PC-3 (cell line): ENCODE measurements at regions not wholly inside any gene's neighbourhood (a gene's known extent, or its start where the extent isn't known, plus 50 kb on each side); places are given as distances from the start of the nearest gene placed in this dataset.

ENCODE experiments used
- ATAC-seq: fragments of 200-7000 bp; cut with Tn5 transposase; 2 replicates; pipeline ENCODE4 v1.9.1; 2020; ENCODE audit warnings: mild to moderate bottlenecking, moderate library complexity
- BruUV-seq: library from RNA; stranded (reverse); fragments of 400-500 nt; replicated peaks from 2 replicates; lab custom pipeline; 2021; lab: Mats Ljungman, UMichigan
- CTCF ChIA-PET: fragments of 300-600 bp; sonication (Branson Sonifier 250); formaldehyde crosslinking; loops from one replicate; lab custom pipeline; 2022; ENCODE audit warnings: antibody characterized with exemption; lab: Charles Lee
- POLR2A ChIA-PET: fragments of 300-600 bp; sonication (Branson Sonifier 250); formaldehyde crosslinking; loops from one replicate; lab custom pipeline; 2022; ENCODE audit warnings: antibody characterized with exemption; ENCODE audit not compliant: unreplicated experiment; lab: Charles Lee
- DNase-seq: peaks from one replicate; pipeline ENCODE4 v3.0.0-alpha.2; 2015
- H2AFZ ChIP-seq: fragments of 300-600 bp; sonication (generic); 2 replicates; pipeline ENCODE4 v1.6.0; 2016; ENCODE audit warnings: antibody characterized with exemption, low read length
- H3F3A ChIP-seq: fragments of 300-600 bp; sonication (generic); one replicate; pipeline ENCODE4 v1.6.0; 2017; ENCODE audit warnings: antibody characterized with exemption, low read length, control low read depth, mild to moderate bottlenecking; ENCODE audit not compliant: unreplicated experiment
- H3K27ac ChIP-seq: fragments of 300-600 bp; sonication (generic); 2 replicates; pipeline ENCODE4 v1.5.1; 2016; ENCODE audit warnings: mild to moderate bottlenecking, low read length
- H3K27me3 ChIP-seq: fragments of 300-600 bp; sonication (generic); 2 replicates; pipeline ENCODE4 v1.6.1; 2016; ENCODE audit warnings: low read length, mixed read lengths
- H3K36me3 ChIP-seq: fragments of 300-600 bp; sonication (generic); 2 replicates; pipeline ENCODE4 v1.6.1; 2016; ENCODE audit warnings: low read depth, mixed run types, low read length, mixed read lengths
- H3K4me1 ChIP-seq: fragments of 300-600 bp; sonication (generic); 2 replicates; pipeline ENCODE4 v1.5.1; 2016; ENCODE audit warnings: low read length; ENCODE audit not compliant: insufficient read depth
- H3K4me2 ChIP-seq: fragments of 300-600 bp; sonication (generic); 2 replicates; pipeline ENCODE4 v1.6.0; 2016; ENCODE audit warnings: low read length
- H3K4me3 ChIP-seq: fragments of 300-600 bp; sonication (generic); 2 replicates; pipeline ENCODE4 v1.5.1; 2016; ENCODE audit warnings: mild to moderate bottlenecking, low read length, mixed read lengths
- H3K79me2 ChIP-seq: fragments of 300-600 bp; sonication (generic); 2 replicates; pipeline ENCODE4 v1.6.1; 2017; ENCODE audit warnings: low read length, mixed read lengths
- H3K9ac ChIP-seq: fragments of 300-600 bp; sonication (generic); 2 replicates; pipeline ENCODE4 v1.6.0; 2016; ENCODE audit warnings: mild to moderate bottlenecking, low read length
- H3K9me2 ChIP-seq: fragments of 300-600 bp; sonication (generic); replicated peaks from 2 replicates; pipeline ENCODE4 v1.6.1; 2016; ENCODE audit warnings: mixed run types, low read length, mixed read lengths
- H3K9me3 ChIP-seq: fragments of 300-600 bp; sonication (generic); 2 replicates; pipeline ENCODE4 v1.6.1; 2016; ENCODE audit warnings: low read length, mixed read lengths
- H4K20me1 ChIP-seq: fragments of 300-600 bp; sonication (generic); 2 replicates; pipeline ENCODE4 v1.6.1; 2016; ENCODE audit warnings: low read length, mixed read lengths
- CTCF ChIP-seq: fragments of 300-600 bp; sonication (generic); conservative IDR thresholded peaks from 2 replicates; pipeline ENCODE4 v1.5.1; 2017; ENCODE audit warnings: antibody characterized with exemption, low read depth, mild to moderate bottlenecking, low read length
- EZH2 ChIP-seq: fragments of 300-600 bp; sonication (generic); IDR thresholded peaks from one replicate; pipeline ENCODE4 v1.6.1; 2017; ENCODE audit warnings: antibody characterized with exemption, mild to moderate bottlenecking, low read length; ENCODE audit not compliant: unreplicated experiment
- EZH2phosphoT487 ChIP-seq: fragments of 300-600 bp; sonication (generic); IDR thresholded peaks from 2 replicates; pipeline ENCODE4 v1.6.1; 2018; ENCODE audit warnings: mild to moderate bottlenecking, antibody characterized with exemption, low read length, borderline replicate concordance
- intact Hi-C: fragments of 100-400 bp; cut with micrococcal nuclease; formaldehyde crosslinking; loops from 2 replicates; pipeline ENCODE4 v1.9.0; 2023

GRCh38 chr4:81740487-81740886 lies 268.8 kb upstream of the RASGEF1B start:
- H3K36me3 ChIP-seq: no peaks in the 10 kb centered on the region
- H3F3A ChIP-seq: no peaks in the 10 kb centered on the region
- no peak overlapping the region for H3K27ac ChIP-seq
- no peak overlapping the region for H3K4me3 ChIP-seq
- no peaks in the 10 kb centered on the region; the same call in 1 of the 2 replicates for H3K27me3 ChIP-seq
- DNase-seq (no peak), ATAC-seq (no peak)
- no peak overlapping the region for H3K9ac ChIP-seq
- no peaks in the 10 kb centered on the region for H3K9me2 ChIP-seq
- H3K4me2 ChIP-seq: no peak overlapping the region
- no peaks in the 10 kb centered on the region for H4K20me1 ChIP-seq
- no peak overlapping the region for H2AFZ ChIP-seq
- no peaks in the 10 kb centered on the region for H3K4me1 ChIP-seq
- ChIA-PET POLR2A (no interaction called here), CTCF (no interaction called here)
- intact Hi-C loops: no loop called here
- H3K9me3 ChIP-seq: no peaks in the 10 kb centered on the region
- H3K79me2 ChIP-seq: no peaks in the 10 kb centered on the region
- TF ChIP-seq EZH2phosphoT487 (no peak), CTCF (no peak), EZH2 (no peak)
- BruUV-seq: no TSS peak

- no peaks in the 10 kb centered on the region for H3F3A ChIP-seq
- no peaks in the 10 kb centered on the region for H3K9me3 ChIP-seq
- no peaks in the 10 kb centered on the region; the same call in 1 of the 2 replicates for H3K27me3 ChIP-seq
- no peaks in the 10 kb centered on the region for H3K36me3 ChIP-seq
- POLR2A ChIA-PET: no interaction called here
- no peak for TF ChIP-seq CTCF
- TF ChIP-seq EZH2phosphoT487: no peak
- TF ChIP-seq EZH2: no peak
- no TSS peak for BruUV-seq
- H3K4me3 ChIP-seq: no peak overlapping the region
- no peaks in the 10 kb centered on the region for H4K20me1 ChIP-seq
- no peak for DNase-seq
- no peak overlapping the region for H3K27ac ChIP-seq
- CTCF ChIA-PET: no interaction called here
- intact Hi-C loops: no loop called here
- H3K4me1 ChIP-seq: no peaks in the 10 kb centered on the region
- H3K9ac ChIP-seq: no peak overlapping the region
- H3K79me2 ChIP-seq: no peaks in the 10 kb centered on the region
- no peak overlapping the region for H3K4me2 ChIP-seq
- H3K9me2 ChIP-seq: no peaks in the 10 kb centered on the region
- no peak for ATAC-seq
- no peak overlapping the region for H2AFZ ChIP-seq
Observed at GRCh38 chr4:81738891-81739290, 267.2 kb upstream of the RASGEF1B start.

GRCh38 chr4:81737865-81738559 lies 266.3 kb upstream of the RASGEF1B start:
- Histone ChIP-seq H3F3A (no peaks in the 10 kb centered on the region), H3K9me3 (no peaks in the 10 kb centered on the region), H3K9ac (no peak overlapping the region), H3K36me3 (no peaks in the 10 kb centered on the region), H3K4me3 (no peak overlapping the region), H3K27ac (no peak overlapping the region), H3K4me2 (no peak overlapping the region), H3K9me2 (no peaks in the 10 kb centered on the region), H3K4me1 (no peaks in the 10 kb centered on the region), H2AFZ (no peak overlapping the region), H3K79me2 (no peaks in the 10 kb centered on the region), H3K27me3 (no peaks in the 10 kb centered on the region; the same call in 1 of the 2 replicates), H4K20me1 (no peaks in the 10 kb centered on the region)
- DNase-seq: no peak
- BruUV-seq: no TSS peak
- TF ChIP-seq CTCF (no peak), EZH2phosphoT487 (no peak), EZH2 (no peak)
- POLR2A ChIA-PET: no interaction called here
- intact Hi-C loops: no loop called here
- CTCF ChIA-PET: no interaction called here
- ATAC-seq: no peak
